ENCODE measurements at regions not wholly inside any gene's neighbourhood (a gene's known extent, or its start where the extent isn't known, plus 50 kb on each side); places are given as distances from the start of the nearest gene placed in this dataset.

GRCh38 chr7:153415632-153416031 lies 636.6 kb upstream of the DPP6 start:
- no peak overlapping the region for H2AFZ ChIP-seq (ENCODE audit: low read length)
- H3K79me2 ChIP-seq (ENCODE audit: insufficient read depth, low read depth, low read length), result no peaks in the 10 kb centered on the region
- no peak overlapping the region for H3K27ac ChIP-seq (ENCODE audit: low read depth, low read length, poor library complexity, severe bottlenecking)
- H3K9me2 ChIP-seq (ENCODE audit: insufficient read depth, low read length), result no peaks in the 10 kb centered on the region
- H4K20me1 ChIP-seq (ENCODE audit: insufficient read depth, low read length), result no peaks in the 10 kb centered on the region
- H3K4me3 ChIP-seq (ENCODE audit: low read depth, low read length, poor library complexity, severe bottlenecking), result no peak overlapping the region
- H3K4me1 ChIP-seq (ENCODE audit: insufficient read depth, low read length, poor library complexity, severe bottlenecking), result no peaks in the 10 kb centered on the region
- intact Hi-C loops (cut with micrococcal nuclease; ENCODE audit: unreplicated experiment), result no loop called here
- ChIA-PET POLR2A (interaction anchor here (0.7 to 1.3 kb wide), 2 partner anchors 36 to 619 kb away, joined by 3 read pairs; no protein-coding TSS in a partner anchor), CTCF (ENCODE audit: unreplicated experiment) (no interaction called here)
- no peak for TF ChIP-seq EZH2phosphoT487 (IDR thresholded peaks at IDR 0.05; ENCODE audit: borderline replicate concordance, low read depth, low read length)
- TF ChIP-seq CTCF (conservative IDR thresholded peaks at IDR 0.05; ENCODE audit: low read length), result no peak
- BruUV-seq (replicated peaks), result no TSS peak
- H3K36me3 ChIP-seq (ENCODE audit: insufficient read depth, low read length), result no peaks in the 10 kb centered on the region
- DNase-seq (ENCODE audit: low spot score), result no peak
- no peaks in the 10 kb centered on the region for H3K9me3 ChIP-seq (ENCODE audit: low read length)
- no peak overlapping the region for H3K4me2 ChIP-seq (ENCODE audit: low read length)

- no peak overlapping the region for H2AFZ ChIP-seq (ENCODE audit: low read length)
- intact Hi-C loops (cut with micrococcal nuclease; ENCODE audit: unreplicated experiment), result no loop called here
- no peaks in the 10 kb centered on the region for H3K4me1 ChIP-seq (ENCODE audit: insufficient read depth, low read length, poor library complexity, severe bottlenecking)
- BruUV-seq (replicated peaks), result no TSS peak
- POLR2A ChIA-PET, result no interaction called here
- H3K9me2 ChIP-seq (ENCODE audit: insufficient read depth, low read length), result no peaks in the 10 kb centered on the region
- H4K20me1 ChIP-seq (ENCODE audit: insufficient read depth, low read length), result no peaks in the 10 kb centered on the region
- H3K36me3 ChIP-seq (ENCODE audit: insufficient read depth, low read length), result no peaks in the 10 kb centered on the region
- H3K9me3 ChIP-seq (ENCODE audit: low read length), result no peaks in the 10 kb centered on the region
- no peak overlapping the region for H3K4me3 ChIP-seq (ENCODE audit: low read depth, low read length, poor library complexity, severe bottlenecking)
- H3K27ac ChIP-seq (ENCODE audit: low read depth, low read length, poor library complexity, severe bottlenecking), result no peak overlapping the region
- no peak for DNase-seq (ENCODE audit: low spot score)
- no peak for TF ChIP-seq EZH2phosphoT487 (IDR thresholded peaks at IDR 0.05; ENCODE audit: borderline replicate concordance, low read depth, low read length)
- no peak for TF ChIP-seq CTCF (conservative IDR thresholded peaks at IDR 0.05; ENCODE audit: low read length)
- H3K4me2 ChIP-seq (ENCODE audit: low read length), result no peak overlapping the region
- CTCF ChIA-PET (ENCODE audit: unreplicated experiment), result no interaction called here
- H3K79me2 ChIP-seq (ENCODE audit: insufficient read depth, low read depth, low read length), result no peaks in the 10 kb centered on the region
Observed at GRCh38 chr7:153422291-153423209, 629.6 kb upstream of the DPP6 start.

GRCh38 chr7:153423210-153423590 lies 629.0 kb upstream of the DPP6 start:
- TF ChIP-seq CTCF (conservative IDR thresholded peaks at IDR 0.05; ENCODE audit: low read length) (no peak), EZH2phosphoT487 (IDR thresholded peaks at IDR 0.05; ENCODE audit: borderline replicate concordance, low read depth, low read length) (no peak)
- no peak overlapping the region for H2AFZ ChIP-seq (ENCODE audit: low read length)
- H3K4me2 ChIP-seq (ENCODE audit: low read length), result no peak overlapping the region
- H3K9me3 ChIP-seq (ENCODE audit: low read length), result no peaks in the 10 kb centered on the region
- H3K4me3 ChIP-seq (ENCODE audit: low read depth, low read length, poor library complexity, severe bottlenecking), result no peak overlapping the region
- no peaks in the 10 kb centered on the region for H3K9me2 ChIP-seq (ENCODE audit: insufficient read depth, low read length)
- POLR2A ChIA-PET, result no interaction called here
- H3K79me2 ChIP-seq (ENCODE audit: insufficient read depth, low read depth, low read length), result no peaks in the 10 kb centered on the region
- intact Hi-C loops (cut with micrococcal nuclease; ENCODE audit: unreplicated experiment), result no loop called here
- no peaks in the 10 kb centered on the region for H4K20me1 ChIP-seq (ENCODE audit: insufficient read depth, low read length)
- no peaks in the 10 kb centered on the region for H3K4me1 ChIP-seq (ENCODE audit: insufficient read depth, low read length, poor library complexity, severe bottlenecking)
- no peak for DNase-seq (ENCODE audit: low spot score)
- no peaks in the 10 kb centered on the region for H3K36me3 ChIP-seq (ENCODE audit: insufficient read depth, low read length)
- CTCF ChIA-PET (ENCODE audit: unreplicated experiment), result no interaction called here
- H3K27ac ChIP-seq (ENCODE audit: low read depth, low read length, poor library complexity, severe bottlenecking), result no peak overlapping the region
- BruUV-seq (replicated peaks), result no TSS peak
